HUES6 (cell line): ENCODE measurements at regions not wholly inside any gene's neighbourhood (a gene's known extent, or its start where the extent isn't known, plus 50 kb on each side); places are given as distances from the start of the nearest gene placed in this dataset.

Experiments
- H3K27ac ChIP-seq: 2 replicates; pipeline ENCODE4 v1.7.0; 2013; ENCODE audit warnings: low read depth, mild to moderate bottlenecking, low read length, inconsistent platforms
- H3K27me3 ChIP-seq: 2 replicates; pipeline ENCODE4 v1.6.1; 2013; ENCODE audit warnings: low read length; ENCODE audit not compliant: control insufficient read depth, insufficient read depth
- H3K36me3 ChIP-seq: 2 replicates; pipeline ENCODE4 v1.6.1; 2013; ENCODE audit warnings: low read length; ENCODE audit not compliant: control insufficient read depth, insufficient read depth
- H3K4me1 ChIP-seq: 2 replicates; pipeline ENCODE4 v1.6.1; 2013; ENCODE audit warnings: low read length; ENCODE audit not compliant: control insufficient read depth, insufficient read depth
- H3K4me3 ChIP-seq: 2 replicates; pipeline ENCODE4 v1.5.1; 2013; ENCODE audit warnings: low read depth, low read length
- H3K9ac ChIP-seq: one replicate; pipeline ENCODE4 v1.6.1; 2013; ENCODE audit warnings: mild to moderate bottlenecking, low read length
- H3K9me3 ChIP-seq: 2 replicates; pipeline ENCODE4 v1.6.1; 2013; ENCODE audit warnings: low read depth, low read length; ENCODE audit not compliant: control insufficient read depth, insufficient read depth

DNA sequence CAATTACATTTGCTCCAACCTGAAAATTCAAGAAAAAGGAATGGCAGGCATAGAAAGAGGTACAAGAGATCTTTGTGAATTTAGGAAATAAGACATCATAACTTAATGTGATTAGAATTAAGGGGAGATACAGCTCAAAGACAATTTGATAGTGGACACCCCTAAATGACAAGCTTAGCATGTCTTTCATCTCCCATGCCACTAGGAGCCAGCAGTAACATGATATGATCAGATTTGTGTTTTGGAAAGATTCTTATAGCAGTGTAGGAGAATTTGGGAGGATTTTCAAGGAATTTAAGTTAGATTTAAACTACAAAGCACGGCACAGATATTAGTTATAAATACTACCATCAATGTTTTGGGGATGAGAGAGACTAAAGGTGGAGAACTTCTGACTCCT lies 340.8 kb downstream of the RDH14 start:
- Histone ChIP-seq H3K4me3 (no peak overlapping the region), H3K4me1 (no peaks in the 10 kb centered on the region), H3K9me3 (no peaks in the 10 kb centered on the region), H3K27ac (no peak overlapping the region), H3K27me3 (no peaks in the 10 kb centered on the region), H3K9ac (no peak overlapping the region), H3K36me3 (no peaks in the 10 kb centered on the region)

GRCh38 chr2:18218160-18218933 lies 339.9 kb downstream of the KCNS3 start:
- Histone ChIP-seq H3K27me3 (no peaks in the 10 kb centered on the region), H3K36me3 (no peaks in the 10 kb centered on the region), H3K4me3 (no peak overlapping the region), H3K27ac (no peak overlapping the region), H3K4me1 (no peaks in the 10 kb centered on the region), H3K9ac (no peak overlapping the region), H3K9me3 (no peaks in the 10 kb centered on the region)

- Histone ChIP-seq H3K9me3 (no peaks in the 10 kb centered on the region), H3K9ac (no peak overlapping the region)
Observed at GRCh38 chr2:18214936-18215335, 336.5 kb downstream of the KCNS3 start.

GRCh38 chr2:18213986-18214385 lies 335.5 kb downstream of the KCNS3 start:
- Histone ChIP-seq H3K36me3 (no peaks in the 10 kb centered on the region), H3K9ac (no peak overlapping the region), H3K4me3 (no peak overlapping the region), H3K27me3 (no peaks in the 10 kb centered on the region), H3K27ac (no peak overlapping the region), H3K9me3 (no peaks in the 10 kb centered on the region), H3K4me1 (no peaks in the 10 kb centered on the region)

More at GRCh38 chr2:18214936-18215335, 336.5 kb downstream of the KCNS3 start:
- Histone ChIP-seq H3K27me3 (no peaks in the 10 kb centered on the region), H3K4me3 (no peak overlapping the region), H3K4me1 (no peaks in the 10 kb centered on the region), H3K27ac (no peak overlapping the region), H3K36me3 (no peaks in the 10 kb centered on the region)

DNA sequence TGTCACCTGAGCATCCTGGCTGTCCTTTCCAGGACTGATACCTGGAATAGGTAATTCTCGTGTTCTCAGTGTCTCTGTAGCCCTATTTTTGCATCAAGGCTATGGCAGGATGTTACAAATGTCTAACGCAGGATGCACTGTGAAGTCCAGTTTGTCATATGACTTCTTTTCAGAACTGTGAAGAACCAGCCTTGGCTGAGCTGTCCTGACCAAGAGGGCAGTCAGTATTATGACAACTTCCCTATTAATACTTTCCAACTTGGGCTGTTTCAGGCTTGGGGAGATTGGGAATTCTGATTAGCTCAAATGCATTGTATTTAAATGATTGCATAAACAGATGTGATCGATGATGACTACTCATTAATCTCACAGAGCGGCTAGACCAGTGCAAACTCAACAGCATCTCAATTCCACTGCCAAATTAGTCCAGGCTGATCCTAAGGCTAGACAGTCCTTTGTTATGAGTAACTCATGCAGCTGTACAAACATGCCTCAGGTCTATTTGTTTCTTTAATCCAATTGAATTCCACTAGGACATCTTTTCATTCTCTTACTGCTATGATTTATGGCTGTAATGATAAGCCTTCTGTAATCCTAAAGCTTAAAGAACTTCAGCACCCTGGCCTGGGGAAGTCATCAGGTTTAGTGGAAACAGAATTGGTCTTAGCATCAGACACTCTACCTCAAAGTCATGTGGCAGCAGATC lies 331.6 kb downstream of the KCNS3 start:
- H3K4me3 ChIP-seq, result no peak overlapping the region
- H3K27me3 ChIP-seq, result no peaks in the 10 kb centered on the region
- H3K9ac ChIP-seq, result no peak overlapping the region
- no peaks in the 10 kb centered on the region for H3K9me3 ChIP-seq
- no peak overlapping the region for H3K27ac ChIP-seq
- H3K4me1 ChIP-seq, result no peaks in the 10 kb centered on the region
- no peaks in the 10 kb centered on the region for H3K36me3 ChIP-seq

GRCh38 chr2:18208956-18209355 lies 330.5 kb downstream of the KCNS3 start:
- Histone ChIP-seq H3K4me1 (no peaks in the 10 kb centered on the region), H3K9me3 (no peaks in the 10 kb centered on the region), H3K27ac (no peak overlapping the region), H3K9ac (no peak overlapping the region), H3K36me3 (no peaks in the 10 kb centered on the region), H3K27me3 (no peaks in the 10 kb centered on the region), H3K4me3 (no peak overlapping the region)

DNA sequence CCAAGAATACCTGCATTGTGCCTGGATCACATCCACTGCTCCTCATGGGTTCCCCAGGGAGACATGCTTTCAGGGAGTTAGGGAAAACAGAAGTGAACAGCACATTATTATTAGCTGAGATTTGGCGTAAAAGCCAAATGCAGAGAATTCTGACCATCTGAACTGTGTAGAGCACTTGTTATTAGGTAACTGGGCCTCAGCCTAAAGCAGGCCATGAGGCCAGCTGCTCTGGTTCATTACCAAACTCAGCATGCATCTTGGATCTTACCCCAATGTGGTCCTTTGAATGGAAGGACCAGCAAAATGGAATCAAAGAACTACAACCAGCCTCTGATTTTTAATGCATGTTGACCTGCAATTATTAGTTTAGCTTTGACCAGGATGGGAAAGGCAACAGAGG lies 322.3 kb downstream of the KCNS3 start:
- H3K9me3 ChIP-seq, result no peaks in the 10 kb centered on the region
- no peak overlapping the region for H3K9ac ChIP-seq
- H3K27me3 ChIP-seq, result no peaks in the 10 kb centered on the region
- H3K4me3 ChIP-seq, result no peak overlapping the region
- H3K36me3 ChIP-seq, result no peaks in the 10 kb centered on the region
- no peak overlapping the region for H3K27ac ChIP-seq
- H3K4me1 ChIP-seq, result no peaks in the 10 kb centered on the region; the same call in 1 of the 2 replicates

DNA sequence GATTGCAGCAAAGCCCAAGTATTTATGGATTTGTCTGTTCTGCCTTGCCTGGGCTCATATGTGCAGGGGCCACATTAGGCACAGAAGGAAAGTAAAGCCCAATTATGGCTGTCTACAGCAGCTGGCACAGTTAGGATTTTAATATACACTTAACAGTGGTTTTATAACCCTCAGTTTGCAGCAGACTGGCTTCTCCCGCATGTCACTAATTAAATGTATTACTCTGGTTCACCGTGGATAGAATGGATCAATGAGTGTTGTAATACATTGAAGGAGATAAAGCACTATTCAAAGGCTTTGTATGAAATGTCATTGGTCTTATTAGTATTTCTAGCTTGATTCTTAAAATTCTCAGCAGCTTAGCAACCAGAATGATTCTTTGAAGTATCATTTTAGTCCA lies 320.2 kb downstream of the KCNS3 start:
- Histone ChIP-seq H3K9me3 (no peaks in the 10 kb centered on the region), H3K9ac (no peak overlapping the region), H3K4me1 (no peaks in the 10 kb centered on the region; the same call in 1 of the 2 replicates), H3K36me3 (no peaks in the 10 kb centered on the region), H3K27me3 (no peaks in the 10 kb centered on the region), H3K4me3 (no peak overlapping the region), H3K27ac (no peak overlapping the region)

- Histone ChIP-seq H3K27me3 (no peaks in the 10 kb centered on the region), H3K4me1 (no peaks in the 10 kb centered on the region; the same call in 1 of the 2 replicates), H3K9me3 (no peaks in the 10 kb centered on the region), H3K9ac (no peak overlapping the region), H3K4me3 (no peak overlapping the region), H3K27ac (no peak overlapping the region), H3K36me3 (no peaks in the 10 kb centered on the region)
Observed at GRCh38 chr2:18194161-18194560, 315.7 kb downstream of the KCNS3 start.

GRCh38 chr2:18186816-18187613 lies 308.5 kb downstream of the KCNS3 start:
- Histone ChIP-seq H3K9me3 (no peaks in the 10 kb centered on the region), H3K9ac (no peak overlapping the region), H3K27ac (no peak overlapping the region)

GRCh38 chr2:18182861-18183260 lies 304.4 kb downstream of the KCNS3 start:
- H3K4me1 ChIP-seq, result no peaks in the 10 kb centered on the region
- no peaks in the 10 kb centered on the region for H3K9me3 ChIP-seq
- no peak overlapping the region for H3K9ac ChIP-seq
- no peaks in the 10 kb centered on the region for H3K36me3 ChIP-seq
- no peak overlapping the region for H3K4me3 ChIP-seq
- no peak overlapping the region for H3K27ac ChIP-seq
- H3K27me3 ChIP-seq, result no peaks in the 10 kb centered on the region

More at GRCh38 chr2:18186816-18187613, 308.5 kb downstream of the KCNS3 start:
- H3K4me1 ChIP-seq, result no peaks in the 10 kb centered on the region
- H3K27me3 ChIP-seq, result no peaks in the 10 kb centered on the region
- no peak overlapping the region for H3K4me3 ChIP-seq
- no peaks in the 10 kb centered on the region for H3K36me3 ChIP-seq
